HL-60 (cell line): ENCODE measurements at regions not wholly inside any gene's neighbourhood (a gene's known extent, or its start where the extent isn't known, plus 50 kb on each side); places are given as distances from the start of the nearest gene placed in this dataset.

Experiments used
- CTCF ChIP-seq: IDR thresholded peaks from one replicate; pipeline ENCODE4 v1.5.1; 2011; ENCODE audit warnings: low read length, control low read depth, inconsistent platforms; ENCODE audit not compliant: insufficient read depth
- GABPA ChIP-seq: IDR thresholded peaks from 2 replicates; pipeline ENCODE4 v1.6.1; 2012; ENCODE audit warnings: low read depth
- POLR2AphosphoS5 ChIP-seq: IDR thresholded peaks from 2 replicates; pipeline ENCODE4 v1.6.1; 2012; ENCODE audit warnings: low read depth

- TF ChIP-seq CTCF (no peak), POLR2AphosphoS5 (no peak), GABPA (no peak)
Measured at GRCh38 chr1:191155178-191155577, 677.5 kb upstream of the BRINP3 start.
